Caco-2 (cell line): ENCODE measurements at regions not wholly inside any gene's neighbourhood (a gene's known extent, or its start where the extent isn't known, plus 50 kb on each side); places are given as distances from the start of the nearest gene placed in this dataset.

Source experiments
- BruUV-seq: library from RNA; stranded (reverse); fragments of 400-500 nt; replicated peaks from 2 replicates; lab custom pipeline; 2021; lab: Mats Ljungman, UMichigan
- CTCF ChIA-PET: fragments of 300-600 bp; sonication (Branson Sonifier 250); formaldehyde crosslinking; loops from one replicate; lab custom pipeline; 2022; ENCODE audit warnings: antibody characterized with exemption; lab: Charles Lee
- POLR2A ChIA-PET: fragments of 300-600 bp; sonication (Branson Sonifier 250); formaldehyde crosslinking; loops from one replicate; lab custom pipeline; 2022; ENCODE audit warnings: antibody characterized with exemption; lab: Charles Lee
- DNase-seq, 2 experiments: peaks; one replicate each; pipeline versions ENCODE4 v3.0.0 to v3.0.0-alpha.2; 2020 to 2022
- H3K27me3 ChIP-seq: replicated peaks from 2 replicates; pipeline ENCODE4 v1.6.0; 2011; ENCODE audit warnings: low read length; ENCODE audit not compliant: control insufficient read depth, insufficient read depth
- H3K36me3 ChIP-seq: 2 replicates; pipeline ENCODE4 v1.5.1; 2011; ENCODE audit warnings: low read length; ENCODE audit not compliant: control insufficient read depth, insufficient read depth
- H3K4me1 ChIP-seq: fragments of 250-450 bp; sonication (Bioruptor Pico); 2 replicates; pipeline ENCODE4 v1.5.1; 2020; ENCODE audit warnings: mild to moderate bottlenecking
- H3K4me3 ChIP-seq: 2 replicates; pipeline ENCODE4 v1.5.1; 2011; ENCODE audit warnings: low read depth, mild to moderate bottlenecking, control low read depth, low read length
- H3K9me3 ChIP-seq: fragments of 250-450 bp; sonication (Bioruptor Pico); 2 replicates; pipeline ENCODE4 v1.5.1; 2020; ENCODE audit warnings: mild to moderate bottlenecking, moderate library complexity
- H3K27ac Mint-ChIP-seq: one replicate; pipeline ENCODE4 v1.8.0; 2022; ENCODE audit warnings: mixed read lengths; ENCODE audit not compliant: unreplicated experiment
- H3K27me3 Mint-ChIP-seq: one replicate; pipeline ENCODE4 v1.8.0; 2022; ENCODE audit warnings: mixed read lengths; ENCODE audit not compliant: insufficient read depth, unreplicated experiment
- H3K36me3 Mint-ChIP-seq: one replicate; pipeline ENCODE4 v1.8.0; 2022; ENCODE audit warnings: mild to moderate bottlenecking, mixed read lengths; ENCODE audit not compliant: insufficient read depth, unreplicated experiment
- H3K4me1 Mint-ChIP-seq: one replicate; pipeline ENCODE4 v1.8.0; 2022; ENCODE audit warnings: low read depth, mixed read lengths; ENCODE audit not compliant: unreplicated experiment
- H3K4me3 Mint-ChIP-seq: one replicate; pipeline ENCODE4 v1.8.0; 2022; ENCODE audit warnings: mild to moderate bottlenecking, moderate library complexity, mixed read lengths; ENCODE audit not compliant: unreplicated experiment
- H3K9me3 Mint-ChIP-seq: one replicate; pipeline ENCODE4 v1.8.0; 2022; ENCODE audit warnings: mixed read lengths; ENCODE audit not compliant: unreplicated experiment
- CTCF ChIP-seq, 2 experiments: fragments of 200-600 bp in 1 of 2; IDR thresholded peaks; 1 replicate in 1 of 2; 2 replicates in 1 of 2; pipeline versions ENCODE4 v1.5.1 to v1.8.0; 2011 to 2022; ENCODE audit warnings: antibody characterized with exemption in 1 of 2, control low read depth in 1 of 2, inconsistent platforms in 1 of 2, low read depth in 1 of 2, low read length in 1 of 2, mild to moderate bottlenecking in 1 of 2, moderate library complexity in 1 of 2; ENCODE audit not compliant: insufficient read depth in 1 of 2, severe bottlenecking in 1 of 2, unreplicated experiment in 1 of 2
- intact Hi-C: fragments of 100-400 bp; cut with micrococcal nuclease; formaldehyde crosslinking; loops from one replicate; pipeline ENCODE4 v1.10.0; 2022; ENCODE audit not compliant: unreplicated experiment

DNA sequence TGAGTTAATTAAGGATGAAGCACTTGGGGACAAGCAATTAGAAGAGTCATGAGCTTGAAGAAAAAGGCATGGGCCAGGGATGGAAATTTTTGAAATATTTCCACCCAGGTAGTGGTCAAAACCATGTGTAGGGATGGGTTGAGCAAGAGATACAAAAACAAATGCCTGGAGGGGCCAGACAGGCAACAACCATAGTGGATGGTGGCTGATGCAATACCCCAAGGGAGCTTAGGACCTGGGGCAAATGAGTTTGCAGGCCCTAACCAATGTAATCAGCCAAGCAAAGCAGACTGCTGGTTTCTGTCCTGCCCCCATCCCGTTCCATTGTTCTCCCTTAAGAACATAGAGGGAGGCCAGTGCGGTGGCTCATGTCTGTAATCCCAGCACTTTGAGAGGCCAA lies 119.1 kb upstream of the FGGY start:
- Mint-ChIP-seq H3K9me3 (peaks cover 17% of the 10 kb centered on the region), H3K4me1 (no peaks in the 10 kb centered on the region), H3K4me3 (no peak overlapping the region), H3K27me3 (no peaks in the 10 kb centered on the region), H3K36me3 (no peaks in the 10 kb centered on the region), H3K27ac (no peak overlapping the region)
- no peaks in the 10 kb centered on the region for H3K4me1 ChIP-seq
- H3K4me3 ChIP-seq = no peak overlapping the region
- no peak for TF ChIP-seq CTCF (IDR thresholded peaks at IDR 0.05; ENCODE audit: insufficient read depth in 1 of 2, low read depth in 1 of 2, low read length in 1 of 2, severe bottlenecking in 1 of 2, unreplicated experiment in 1 of 2)
- ChIA-PET POLR2A (no interaction called here), CTCF (no interaction called here)
- no TSS peak for BruUV-seq
- H3K9me3 ChIP-seq = no peaks in the 10 kb centered on the region
- intact Hi-C loops = no loop called here
- H3K36me3 ChIP-seq = no peaks in the 10 kb centered on the region
- no peaks in the 10 kb centered on the region for H3K27me3 ChIP-seq
- DNase-seq = no peak

DNA sequence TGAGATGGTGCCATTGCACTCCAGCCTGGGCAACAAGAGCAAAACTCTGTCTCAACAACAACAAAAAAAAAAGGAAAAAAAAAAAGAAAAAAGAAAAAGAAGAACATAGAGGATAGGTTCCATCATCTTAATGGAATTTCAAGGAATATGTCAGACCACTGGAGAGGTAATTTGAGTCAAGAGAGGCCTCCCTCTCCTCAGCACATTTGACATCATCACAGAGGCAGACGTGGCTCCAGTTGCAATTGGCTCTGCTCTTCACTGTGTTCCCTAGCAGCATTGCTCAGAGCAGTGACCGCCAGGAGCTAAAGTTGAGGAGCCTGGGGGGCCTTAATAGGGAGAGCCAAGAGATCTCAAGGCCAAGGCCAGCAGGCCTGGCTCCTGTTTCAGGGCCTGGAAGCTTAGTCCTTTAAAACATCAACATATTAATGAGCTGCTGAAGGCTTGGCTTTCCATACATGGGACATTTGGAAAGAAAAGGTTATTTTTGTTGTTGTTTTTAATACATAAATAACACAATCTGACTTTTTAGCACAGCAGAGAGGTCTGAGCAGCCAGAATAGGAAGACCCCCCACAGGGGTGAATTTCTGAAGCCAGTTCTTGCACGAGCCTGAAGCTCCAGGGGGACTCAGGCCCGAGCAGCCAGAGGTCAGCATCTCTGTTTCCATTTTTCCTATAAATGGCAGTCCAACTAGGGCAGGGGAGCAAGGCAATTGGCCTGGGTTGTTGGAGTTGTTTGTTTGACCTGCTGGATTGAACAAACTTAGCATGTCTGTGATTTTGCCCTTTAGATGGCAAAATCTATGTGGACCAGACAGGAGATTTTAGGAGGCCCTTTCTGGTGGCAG lies 118.3 kb upstream of the FGGY start:
- Histone ChIP-seq H3K4me3 (no peak overlapping the region), H3K9me3 (no peaks in the 10 kb centered on the region), H3K27me3 (no peaks in the 10 kb centered on the region), H3K36me3 (no peaks in the 10 kb centered on the region), H3K4me1 (no peaks in the 10 kb centered on the region)
- DNase-seq = no peak
- Mint-ChIP-seq H3K27me3 (no peaks in the 10 kb centered on the region), H3K36me3 (no peaks in the 10 kb centered on the region), H3K4me1 (no peaks in the 10 kb centered on the region), H3K9me3 (peaks cover 17% of the 10 kb centered on the region), H3K27ac (no peak overlapping the region), H3K4me3 (no peak overlapping the region)
- no TSS peak for BruUV-seq
- no peak for TF ChIP-seq CTCF (IDR thresholded peaks at IDR 0.05; ENCODE audit: insufficient read depth in 1 of 2, low read depth in 1 of 2, low read length in 1 of 2, severe bottlenecking in 1 of 2, unreplicated experiment in 1 of 2)
- ChIA-PET POLR2A (no interaction called here), CTCF (interaction anchor here (0.6 kb wide), 1 partner anchor 16 kb away, joined by 4 read pairs; no protein-coding TSS in a partner anchor)
- intact Hi-C loops = no loop called here

DNA sequence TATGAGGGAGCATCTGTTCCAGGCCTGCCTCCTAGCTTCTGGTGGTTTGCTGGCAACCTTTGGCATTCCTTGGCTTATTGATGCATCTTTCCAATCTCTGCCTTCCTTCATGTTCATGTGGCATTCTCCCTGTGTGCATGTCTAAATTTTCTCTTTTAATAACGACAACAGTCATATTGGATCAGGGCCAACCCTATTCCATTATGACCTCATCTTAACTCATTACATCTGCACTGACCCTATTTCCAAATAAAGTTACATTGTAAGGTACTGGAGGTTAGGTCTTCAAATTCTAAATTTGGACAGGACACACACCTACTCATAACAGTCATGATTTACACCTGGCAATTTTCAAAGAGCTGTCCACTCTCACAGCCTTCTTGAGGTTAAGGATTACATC lies 117.2 kb upstream of the FGGY start:
- intact Hi-C loops = loop anchor here (10.0 kb wide), 1 partner anchor 395 kb away; the partner anchor contains the start of gene JUN

More for the DNA sequence above, 117.2 kb upstream of the FGGY start:
- Mint-ChIP-seq H3K4me1 (no peaks in the 10 kb centered on the region), H3K4me3 (no peak overlapping the region), H3K27me3 (no peaks in the 10 kb centered on the region), H3K36me3 (no peaks in the 10 kb centered on the region), H3K27ac (no peak overlapping the region), H3K9me3 (peaks cover 17% of the 10 kb centered on the region)
- TF ChIP-seq CTCF (IDR thresholded peaks at IDR 0.05; ENCODE audit: insufficient read depth in 1 of 2, low read depth in 1 of 2, low read length in 1 of 2, severe bottlenecking in 1 of 2, unreplicated experiment in 1 of 2) = no peak
- CTCF ChIA-PET = no interaction called here
- Histone ChIP-seq H3K36me3 (no peaks in the 10 kb centered on the region), H3K4me3 (no peak overlapping the region), H3K4me1 (peaks cover 6% of the 10 kb centered on the region; the same call in 1 of the 2 replicates), H3K27me3 (no peaks in the 10 kb centered on the region), H3K9me3 (no peaks in the 10 kb centered on the region)
- POLR2A ChIA-PET = no interaction called here
- BruUV-seq = no TSS peak
- no peak for DNase-seq
